ENCODE measurements at regions not wholly inside any gene's neighbourhood (a gene's known extent, or its start where the extent isn't known, plus 50 kb on each side); places are given as distances from the start of the nearest gene placed in this dataset.

GRCh38 chr7:155222573-155222972 is 75.1 kb upstream of the INSIG1 start:
- ChIA-PET CTCF (interaction anchor here (1.6 kb wide), 1 partner anchor 122 kb away, joined by 4 read pairs; no protein-coding TSS in a partner anchor), POLR2A (no interaction called here)
- dilution Hi-C loops (cut with MboI; ENCODE audit: extremely low pct_ligation_motif_present, low sequenced_read_pairs), result no loop called here
- H3K4me2 ChIP-seq (ENCODE audit: insufficient read depth, low read length), result no peak overlapping the region
- DNase-seq (ENCODE audit: low read depth, low spot score), result no peak
- intact Hi-C loops (cut with micrococcal nuclease), result loop anchor here (2.0 kb wide), 1 partner anchor 26 kb away; no protein-coding TSS in a partner anchor
- FAIRE-seq, result no peak
- H4K20me1 ChIP-seq (replicated peaks; ENCODE audit: control insufficient read depth, extremely low read depth, insufficient read depth, low read length), result no peaks in the 10 kb centered on the region
- H3K9me1 ChIP-seq (replicated peaks; ENCODE audit: control insufficient read depth, extremely low read depth, insufficient read depth, low read length), result no peaks in the 10 kb centered on the region
- H3K36me3 ChIP-seq (ENCODE audit: control insufficient read depth in 2 of 2, extremely low read depth in 1 of 2, insufficient read depth in 2 of 2, low read length in 2 of 2), result no peaks in the 10 kb centered on the region
- H3K9me3 ChIP-seq (replicated peaks; ENCODE audit: control insufficient read depth, insufficient read depth, low read length), result no peaks in the 10 kb centered on the region
- H3K79me2 ChIP-seq (ENCODE audit: control insufficient read depth, insufficient read depth, low read length), result no peaks in the 10 kb centered on the region
- no peak for TF ChIP-seq FOS (IDR thresholded peaks at IDR 0.05; ENCODE audit: borderline replicate concordance, insufficient read depth, low read length)
- TF ChIP-seq MYC (IDR thresholded peaks at IDR 0.05; ENCODE audit: low read depth, low read length), result no peak
- no peak overlapping the region for H2AFZ ChIP-seq (ENCODE audit: low read depth, low read length)
- no peak overlapping the region for H3K9ac ChIP-seq (replicated peaks; ENCODE audit: extremely low read depth, insufficient read depth, low read length)
- H3K27me3 ChIP-seq (ENCODE audit: control insufficient read depth in 2 of 2, insufficient read depth in 2 of 2, low read length in 2 of 2), result no peaks in the 10 kb centered on the region
- H3K27ac ChIP-seq (ENCODE audit: insufficient read depth, low read depth, low read length), result no peak overlapping the region
- no TSS peak for BruUV-seq (replicated peaks)
- H3K4me3 ChIP-seq (replicated peaks in 1 of 3; ENCODE audit: insufficient read depth in 1 of 3, low read depth in 1 of 3, low read length in 3 of 3), result no peak overlapping the region
- no peaks in the 10 kb centered on the region for H3K4me1 ChIP-seq (ENCODE audit: control insufficient read depth, extremely low read depth, insufficient read depth, low read length)

- no peak for FAIRE-seq
- no peak for DNase-seq (ENCODE audit: low read depth, low spot score)
- H2AFZ ChIP-seq (ENCODE audit: low read depth, low read length), result no peak overlapping the region
- no peak overlapping the region for H3K27ac ChIP-seq (ENCODE audit: insufficient read depth, low read depth, low read length)
- no peak overlapping the region for H3K4me3 ChIP-seq (replicated peaks in 1 of 3; ENCODE audit: insufficient read depth in 1 of 3, low read depth in 1 of 3, low read length in 3 of 3)
- no peaks in the 10 kb centered on the region for H4K20me1 ChIP-seq (replicated peaks; ENCODE audit: control insufficient read depth, extremely low read depth, insufficient read depth, low read length)
- intact Hi-C loops (cut with micrococcal nuclease), result loop anchor here (2.0 kb wide), 1 partner anchor 26 kb away; no protein-coding TSS in a partner anchor
- H3K4me2 ChIP-seq (ENCODE audit: insufficient read depth, low read length), result no peak overlapping the region
- no peak overlapping the region for H3K9ac ChIP-seq (replicated peaks; ENCODE audit: extremely low read depth, insufficient read depth, low read length)
- H3K9me3 ChIP-seq (replicated peaks; ENCODE audit: control insufficient read depth, insufficient read depth, low read length), result no peaks in the 10 kb centered on the region
- CTCF ChIA-PET, result interaction anchor here (1.6 kb wide), 1 partner anchor 122 kb away, joined by 4 read pairs; no protein-coding TSS in a partner anchor
- H3K4me1 ChIP-seq (ENCODE audit: control insufficient read depth, extremely low read depth, insufficient read depth, low read length), result no peaks in the 10 kb centered on the region
- H3K27me3 ChIP-seq (ENCODE audit: control insufficient read depth in 2 of 2, insufficient read depth in 2 of 2, low read length in 2 of 2), result no peaks in the 10 kb centered on the region
- dilution Hi-C loops (cut with MboI; ENCODE audit: extremely low pct_ligation_motif_present, low sequenced_read_pairs), result no loop called here
- no peaks in the 10 kb centered on the region for H3K79me2 ChIP-seq (ENCODE audit: control insufficient read depth, insufficient read depth, low read length)
- no TSS peak for BruUV-seq (replicated peaks)
- POLR2A ChIA-PET, result no interaction called here
- no peaks in the 10 kb centered on the region for H3K9me1 ChIP-seq (replicated peaks; ENCODE audit: control insufficient read depth, extremely low read depth, insufficient read depth, low read length)
- no peak for TF ChIP-seq POLR2AphosphoS5 (IDR thresholded peaks at IDR 0.05; ENCODE audit: insufficient read depth, low read depth, low read length)
- TF ChIP-seq GATA2 (IDR thresholded peaks at IDR 0.05; ENCODE audit: insufficient read depth, insufficient read length, low read depth, low read length), result no peak
- TF ChIP-seq EZH2 (IDR thresholded peaks at IDR 0.05; ENCODE audit: borderline replicate concordance, low read depth, low read length, severe bottlenecking), result no peak
- no peak for TF ChIP-seq CTCF (IDR thresholded peaks at IDR 0.05; ENCODE audit: extremely low read depth in 1 of 2, insufficient read depth in 1 of 2, low read depth in 1 of 2, low read length in 2 of 2)
- no peak for TF ChIP-seq JUN (IDR thresholded peaks at IDR 0.05; ENCODE audit: borderline replicate concordance, insufficient read depth, insufficient read length, low read depth)
- TF ChIP-seq MAX (IDR thresholded peaks at IDR 0.05; ENCODE audit: insufficient read depth, insufficient read length), result no peak
- TF ChIP-seq FOS (IDR thresholded peaks at IDR 0.05; ENCODE audit: borderline replicate concordance, insufficient read depth, low read length), result no peak
- no peak for TF ChIP-seq POLR2A (IDR thresholded peaks at IDR 0.05; ENCODE audit: low read depth, low read length)
- no peak for TF ChIP-seq MYC (IDR thresholded peaks at IDR 0.05; ENCODE audit: low read depth, low read length)
- no peaks in the 10 kb centered on the region for H3K36me3 ChIP-seq (ENCODE audit: control insufficient read depth in 2 of 2, extremely low read depth in 1 of 2, insufficient read depth in 2 of 2, low read length in 2 of 2)
Observed at GRCh38 chr7:155223021-155223420, 74.7 kb upstream of the INSIG1 start.
